ENCODE measurements at regions not wholly inside any gene's neighbourhood (a gene's known extent, or its start where the extent isn't known, plus 50 kb on each side); places are given as distances from the start of the nearest gene placed in this dataset.

- H3K27ac ChIP-seq = no peak overlapping the region
- in situ Hi-C loops (cut with MboI; ENCODE audit: low pct_ligation_motif_present in 1 of 4, low pct_unique_long_range_greater_than_20kb in 1 of 4, low sequenced_read_pairs in 3 of 4) (loop anchor here in 1 of 4 donors (25.0 kb wide), 1 partner anchor 204 kb away; no protein-coding TSS in a partner anchor), intact Hi-C loops (cut with DNase I; ENCODE audit: low total_unique reads) (no loop called here)
- no peaks in the 10 kb centered on the region for H3K4me1 ChIP-seq
- no peaks in the 10 kb centered on the region for H3K9me3 ChIP-seq
- TF ChIP-seq EP300 (IDR thresholded peaks at IDR 0.05; ENCODE audit: low read depth) = no peak
- no peak for TF ChIP-seq POLR2AphosphoS5 (IDR thresholded peaks at IDR 0.05)
- no peak for TF ChIP-seq POLR2A (IDR thresholded peaks at IDR 0.05)
- no peak for TF ChIP-seq CTCF (IDR thresholded peaks at IDR 0.05)
- no peak for DNase-seq
- 92 to 97% methylated on average over 8 to 9 of the region's 9 CpGs for WGBS, 2 donors (ENCODE audit: low coverage in 1 of 2)
- H3K27me3 ChIP-seq = no peaks in the 10 kb centered on the region
- H3K4me3 ChIP-seq = no peak overlapping the region
- no peaks in the 10 kb centered on the region for H3K36me3 ChIP-seq
Measured at GRCh38 chr11:109958131-109958820, 134.9 kb upstream of the ZC3H12C start.

GRCh38 chr11:109958821-109959166 is 134.4 kb upstream of the ZC3H12C start:
- Histone ChIP-seq H3K4me1 (no peaks in the 10 kb centered on the region), H3K9me3 (no peaks in the 10 kb centered on the region), H3K36me3 (no peaks in the 10 kb centered on the region), H3K27ac (no peak overlapping the region), H3K27me3 (no peaks in the 10 kb centered on the region), H3K4me3 (no peak overlapping the region)
- in situ Hi-C loops (cut with MboI; ENCODE audit: low pct_ligation_motif_present in 1 of 4, low pct_unique_long_range_greater_than_20kb in 1 of 4, low sequenced_read_pairs in 3 of 4) (loop anchor here in 1 of 4 donors (25.0 kb wide), 1 partner anchor 204 kb away; no protein-coding TSS in a partner anchor), intact Hi-C loops (cut with DNase I; ENCODE audit: low total_unique reads) (no loop called here)
- 66 to 83% methylated on average over 1 to 2 of the region's 2 CpGs for WGBS, 2 donors (ENCODE audit: low coverage in 1 of 2)
- DNase-seq = no peak
- TF ChIP-seq CTCF (IDR thresholded peaks at IDR 0.05) (no peak), EP300 (IDR thresholded peaks at IDR 0.05; ENCODE audit: low read depth) (no peak), POLR2AphosphoS5 (IDR thresholded peaks at IDR 0.05) (no peak), POLR2A (IDR thresholded peaks at IDR 0.05) (no peak)

- intact Hi-C loops (cut with DNase I; ENCODE audit: low total_unique reads) = no loop called here
- no peaks in the 10 kb centered on the region for H3K27me3 ChIP-seq
- no peak overlapping the region for H3K27ac ChIP-seq
- no peak overlapping the region for H3K4me3 ChIP-seq
- H3K36me3 ChIP-seq = no peaks in the 10 kb centered on the region
- H3K9me3 ChIP-seq = no peaks in the 10 kb centered on the region
- WGBS, 2 donors (ENCODE audit: low coverage in 1 of 2) = 49% methylated on average over 2 of the region's 2 CpGs; no CpG with 5 or more reads in 1 of the 2 donors
- in situ Hi-C loops (cut with MboI; ENCODE audit: low pct_ligation_motif_present in 1 of 4, low pct_unique_long_range_greater_than_20kb in 1 of 4, low sequenced_read_pairs in 3 of 4) = loop anchor here in 1 of 4 donors (25.0 kb wide), 1 partner anchor 201 kb away; no protein-coding TSS in a partner anchor
- DNase-seq = peak; percentile 16
- no peaks in the 10 kb centered on the region for H3K4me1 ChIP-seq
- TF ChIP-seq EP300 (IDR thresholded peaks at IDR 0.05; ENCODE audit: low read depth) (no peak), POLR2AphosphoS5 (IDR thresholded peaks at IDR 0.05) (peak in 1 of 3 donors; percentile 35)
Measured at GRCh38 chr11:109960831-109961230, 132.4 kb upstream of the ZC3H12C start.

- no peak for DNase-seq
- Histone ChIP-seq H3K27ac (no peak overlapping the region), H3K9me3 (no peaks in the 10 kb centered on the region), H3K4me1 (no peaks in the 10 kb centered on the region), H3K36me3 (no peaks in the 10 kb centered on the region), H3K27me3 (no peaks in the 10 kb centered on the region), H3K4me3 (no peak overlapping the region)
- WGBS, 2 donors (ENCODE audit: low coverage in 1 of 2) = 92% methylated on average over 2 of the region's 2 CpGs
- intact Hi-C loops (cut with DNase I; ENCODE audit: low total_unique reads) = no loop called here
- no peak for TF ChIP-seq EP300 (IDR thresholded peaks at IDR 0.05; ENCODE audit: low read depth)
- in situ Hi-C loops (cut with MboI; ENCODE audit: low pct_ligation_motif_present in 1 of 4, low pct_unique_long_range_greater_than_20kb in 1 of 4, low sequenced_read_pairs in 3 of 4) = loop anchor here in 1 of 4 donors (25.0 kb wide), 1 partner anchor 201 kb away; no protein-coding TSS in a partner anchor
Measured at GRCh38 chr11:109961261-109961660, 131.9 kb upstream of the ZC3H12C start.

GRCh38 chr11:109963101-109963500 is 130.1 kb upstream of the ZC3H12C start:
- Histone ChIP-seq H3K4me3 (no peak overlapping the region), H3K4me1 (no peaks in the 10 kb centered on the region), H3K27ac (no peak overlapping the region), H3K27me3 (no peaks in the 10 kb centered on the region), H3K36me3 (no peaks in the 10 kb centered on the region), H3K9me3 (no peaks in the 10 kb centered on the region)
- no peak for TF ChIP-seq EP300 (IDR thresholded peaks at IDR 0.05; ENCODE audit: low read depth)
- TF ChIP-seq POLR2AphosphoS5 (IDR thresholded peaks at IDR 0.05) = no peak
- TF ChIP-seq CTCF (IDR thresholded peaks at IDR 0.05) = no peak
- no peak for TF ChIP-seq POLR2A (IDR thresholded peaks at IDR 0.05)
- no peak for DNase-seq
- in situ Hi-C loops (cut with MboI; ENCODE audit: low pct_ligation_motif_present in 1 of 4, low pct_unique_long_range_greater_than_20kb in 1 of 4, low sequenced_read_pairs in 3 of 4) = loop anchor here in 1 of 4 donors (25.0 kb wide), 1 partner anchor 199 kb away; no protein-coding TSS in a partner anchor
- intact Hi-C loops (cut with DNase I; ENCODE audit: low total_unique reads) = no loop called here
- WGBS, 2 donors (ENCODE audit: low coverage in 1 of 2) = 85% methylated on average over 1 of the region's 1 CpG; no CpG with 5 or more reads in 1 of the 2 donors
